ENCODE measurements at regions not wholly inside any gene's neighbourhood (a gene's known extent, or its start where the extent isn't known, plus 50 kb on each side); places are given as distances from the start of the nearest gene placed in this dataset.
"Not testable (repeated sequence)": the region's sequence is repeated elsewhere in the genome, so short reads cannot be mapped to it uniquely, and the experiment has no call there.

- not testable (repeated sequence) for DNase-seq
These were observed 85.1 kb upstream of the MAP4 start for GRCh38 chr3:48101301-48101650.

- no peak for DNase-seq
These were observed 76.1 kb upstream of the MAP4 start for GRCh38 chr3:48092270-48092669.

GRCh38 chr3:48090166-48090939 is 74.1 kb upstream of the MAP4 start:
- DNase-seq: no peak

- peak; percentile 85 to 92 (median 90) for DNase-seq
These were observed 72.7 kb upstream of the MAP4 start for GRCh38 chr3:48088749-48089466.

GRCh38 chr3:48088056-48088748 is 72.0 kb upstream of the MAP4 start:
- DNase-seq: peak in 3 of 4 experiments; percentile 1 to 46 (median 9)

- DNase-seq: no peak
These were observed 70.5 kb upstream of the MAP4 start for GRCh38 chr3:48086705-48087104.

- no peak for DNase-seq
These were observed 68.7 kb upstream of the MAP4 start for GRCh38 chr3:48084929-48085328.

- DNase-seq: no peak
These were observed 68.0 kb upstream of the MAP4 start for GRCh38 chr3:48084170-48084569.

- no peak for DNase-seq
These were observed 66.5 kb upstream of the MAP4 start for GRCh38 chr3:48082580-48083184.

GRCh38 chr3:48077815-48078214 is 61.6 kb upstream of the MAP4 start:
- DNase-seq: no peak

GRCh38 chr3:48070030-48070429 is 53.8 kb upstream of the MAP4 start:
- DNase-seq: no peak

GRCh38 chr3:48069339-48069738 is 53.1 kb upstream of the MAP4 start:
- no peak for DNase-seq

- no peak for DNase-seq
These were observed 52.7 kb upstream of the MAP4 start for GRCh38 chr3:48068886-48069285.

GRCh38 chr3:48068320-48068719 is 52.1 kb upstream of the MAP4 start:
- not testable (repeated sequence) for DNase-seq

- DNase-seq: no peak
These were observed 51.1 kb upstream of the MAP4 start for GRCh38 chr3:48067271-48067670.
